Tibial artery (tissue), 4 donors: ENCODE measurements at regions not wholly inside any gene's neighbourhood (a gene's known extent, or its start where the extent isn't known, plus 50 kb on each side); places are given as distances from the start of the nearest gene placed in this dataset.

Experiments
- DNase-seq, 2 donors: peaks; one replicate each; pipeline ENCODE4 v3.0.0-alpha.2; 2019
- H3K27ac ChIP-seq, 2 donors: fragments of 200-600 bp; sonication (generic) in 1 of 2; 1 replicate in 1 of 2; 2 replicates in 1 of 2; pipeline ENCODE4 v1.5.1; 2018 to 2019; ENCODE audit warnings: mild to moderate bottlenecking in 1 of 2
- H3K27me3 ChIP-seq, 2 donors: fragments of 200-600 bp; sonication (generic) in 1 of 2; one replicate each; pipeline versions ENCODE4 v1.5.1 to v1.6.0; 2016 to 2019
- H3K36me3 ChIP-seq, 3 donors: fragments of 200-600 bp; sonication (generic) in 2 of 3; one replicate each; pipeline ENCODE4 v1.5.1; 2016 to 2019; ENCODE audit warnings: mild to moderate bottlenecking in 2 of 3
- H3K4me1 ChIP-seq, 4 donors: fragments of 200-600 bp; sonication (generic) in 2 of 4; 1 replicate in 3 of 4; 2 replicates in 1 of 4; pipeline ENCODE4 v1.5.1; 2016 to 2019
- H3K4me3 ChIP-seq, 2 donors: fragments of 200-600 bp; sonication (generic) in 1 of 2; 1 replicate in 1 of 2; 2 replicates in 1 of 2; pipeline ENCODE4 v1.5.1; 2018 to 2019; ENCODE audit warnings: mild to moderate bottlenecking in 2 of 2
- H3K9me3 ChIP-seq, 3 donors: fragments of 200-600 bp; sonication (generic) in 1 of 3; one replicate each; pipeline ENCODE4 v1.5.1; 2016 to 2019
- intact Hi-C: fragments of 100-400 bp; cut with DNase I; formaldehyde crosslinking; loops from one replicate; pipeline ENCODE4 v1.15.0; 2023; ENCODE audit warnings: low total_unique reads
- TF ChIP-seq, protein P1 (sequence below), 2 experiments: fragments of 200-600 bp in 1 of 2; fragments of 450-650 bp in 1 of 2; IDR thresholded peaks; one replicate each; pipeline ENCODE4 v1.5.1; 2017 to 2019; ENCODE audit warnings: antibody characterized with exemption in 2 of 2, mild to moderate bottlenecking in 1 of 2, moderate library complexity in 1 of 2

- Histone ChIP-seq H3K4me3 (no peak overlapping the region), H3K27ac (no peak overlapping the region), H3K4me1 (no peaks in the 10 kb centered on the region), H3K27me3 (peaks cover 0 to 42% of the 10 kb centered on the region in 2 donors), H3K36me3 (no peaks in the 10 kb centered on the region), H3K9me3 (no peaks in the 10 kb centered on the region)
- TF ChIP-seq, protein P1, sequence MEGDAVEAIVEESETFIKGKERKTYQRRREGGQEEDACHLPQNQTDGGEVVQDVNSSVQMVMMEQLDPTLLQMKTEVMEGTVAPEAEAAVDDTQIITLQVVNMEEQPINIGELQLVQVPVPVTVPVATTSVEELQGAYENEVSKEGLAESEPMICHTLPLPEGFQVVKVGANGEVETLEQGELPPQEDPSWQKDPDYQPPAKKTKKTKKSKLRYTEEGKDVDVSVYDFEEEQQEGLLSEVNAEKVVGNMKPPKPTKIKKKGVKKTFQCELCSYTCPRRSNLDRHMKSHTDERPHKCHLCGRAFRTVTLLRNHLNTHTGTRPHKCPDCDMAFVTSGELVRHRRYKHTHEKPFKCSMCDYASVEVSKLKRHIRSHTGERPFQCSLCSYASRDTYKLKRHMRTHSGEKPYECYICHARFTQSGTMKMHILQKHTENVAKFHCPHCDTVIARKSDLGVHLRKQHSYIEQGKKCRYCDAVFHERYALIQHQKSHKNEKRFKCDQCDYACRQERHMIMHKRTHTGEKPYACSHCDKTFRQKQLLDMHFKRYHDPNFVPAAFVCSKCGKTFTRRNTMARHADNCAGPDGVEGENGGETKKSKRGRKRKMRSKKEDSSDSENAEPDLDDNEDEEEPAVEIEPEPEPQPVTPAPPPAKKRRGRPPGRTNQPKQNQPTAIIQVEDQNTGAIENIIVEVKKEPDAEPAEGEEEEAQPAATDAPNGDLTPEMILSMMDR (IDR thresholded peaks at IDR 0.05) = no peak
- intact Hi-C loops = no loop called here
- DNase-seq = no peak
Measured at GRCh38 chr20:59395729-59396128, 95.3 kb downstream of the EDN3 start.

- Histone ChIP-seq H3K27me3 (peaks cover 0 to 51% of the 10 kb centered on the region in 2 donors), H3K27ac (no peak overlapping the region), H3K9me3 (no peaks in the 10 kb centered on the region), H3K36me3 (no peaks in the 10 kb centered on the region), H3K4me3 (no peak overlapping the region), H3K4me1 (peaks cover 0 to 9% (median 4%) of the 10 kb centered on the region in 4 donors)
- TF ChIP-seq, protein P1 (IDR thresholded peaks at IDR 0.05) = no peak
- intact Hi-C loops = no loop called here
- DNase-seq = no peak
Measured at GRCh38 chr20:59398537-59399205, 98.3 kb downstream of the EDN3 start.

DNA sequence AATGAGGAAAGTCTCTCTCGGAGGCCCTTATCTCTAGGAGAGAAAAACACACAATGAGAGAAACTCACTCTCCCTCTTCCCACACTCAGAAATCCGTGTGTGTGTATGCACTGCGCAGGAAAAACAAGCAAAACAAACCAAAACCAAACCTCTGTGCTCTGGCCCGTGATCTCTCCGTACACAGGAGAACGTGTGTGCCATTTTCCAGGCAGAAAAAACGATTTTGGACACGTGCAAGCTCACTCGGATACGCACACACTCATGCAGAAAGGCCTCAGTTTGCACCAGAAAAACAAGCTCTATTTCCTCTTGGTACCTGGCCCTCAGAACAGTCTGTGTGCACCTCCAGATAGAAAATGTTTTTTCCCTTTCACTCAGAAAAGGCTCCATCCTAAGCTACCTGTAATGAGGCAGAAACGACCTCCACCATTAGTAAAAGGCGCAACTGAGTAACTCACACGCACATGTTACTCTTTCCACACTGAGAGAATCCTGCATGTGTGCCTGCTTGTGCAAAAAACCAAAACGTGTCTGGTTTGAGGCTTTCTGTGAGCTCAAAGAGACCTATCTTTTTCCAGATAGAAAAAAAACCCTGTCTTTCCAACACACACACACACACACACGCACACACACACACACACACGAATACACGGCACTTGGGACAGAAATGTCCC is 99.2 kb downstream of the EDN3 start:
- no peak overlapping the region for H3K27ac ChIP-seq
- no peak for DNase-seq
- peaks cover 3 to 60% of the 10 kb centered on the region in 2 donors for H3K27me3 ChIP-seq
- TF ChIP-seq, protein P1 (IDR thresholded peaks at IDR 0.05) = no peak
- H3K9me3 ChIP-seq = no peaks in the 10 kb centered on the region
- intact Hi-C loops = no loop called here
- H3K36me3 ChIP-seq = no peaks in the 10 kb centered on the region
- H3K4me1 ChIP-seq = peaks cover 0 to 15% (median 9%) of the 10 kb centered on the region in 4 donors
- no peak overlapping the region for H3K4me3 ChIP-seq

DNA sequence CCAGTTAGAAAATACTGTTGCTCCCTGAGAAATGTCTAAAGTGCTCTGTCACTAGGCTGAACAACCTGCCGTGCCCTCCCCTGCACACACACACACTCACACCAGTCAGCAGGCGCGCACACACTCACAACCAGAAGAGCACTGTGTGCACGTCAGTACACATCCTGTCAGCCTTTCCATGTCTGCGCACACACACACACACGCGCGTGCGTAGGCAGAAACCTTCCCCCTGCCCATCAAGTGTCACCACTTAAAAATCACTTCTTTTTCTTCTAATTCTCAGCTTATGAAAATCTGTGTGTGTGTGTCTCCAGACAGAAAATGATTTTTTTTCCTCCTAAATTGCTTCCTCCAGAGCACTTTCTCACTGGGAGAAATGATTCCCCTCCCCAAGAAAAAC is 100.3 kb downstream of the EDN3 start:
- no peak overlapping the region for H3K4me3 ChIP-seq
- peaks cover 0 to 15% (median 9%) of the 10 kb centered on the region in 4 donors for H3K4me1 ChIP-seq
- TF ChIP-seq, protein P1 (IDR thresholded peaks at IDR 0.05) = no peak
- H3K36me3 ChIP-seq = no peaks in the 10 kb centered on the region
- no peak overlapping the region for H3K27ac ChIP-seq
- intact Hi-C loops = no loop called here
- no peak for DNase-seq
- H3K9me3 ChIP-seq = no peaks in the 10 kb centered on the region
- peaks cover 3 to 72% of the 10 kb centered on the region in 2 donors for H3K27me3 ChIP-seq

DNA sequence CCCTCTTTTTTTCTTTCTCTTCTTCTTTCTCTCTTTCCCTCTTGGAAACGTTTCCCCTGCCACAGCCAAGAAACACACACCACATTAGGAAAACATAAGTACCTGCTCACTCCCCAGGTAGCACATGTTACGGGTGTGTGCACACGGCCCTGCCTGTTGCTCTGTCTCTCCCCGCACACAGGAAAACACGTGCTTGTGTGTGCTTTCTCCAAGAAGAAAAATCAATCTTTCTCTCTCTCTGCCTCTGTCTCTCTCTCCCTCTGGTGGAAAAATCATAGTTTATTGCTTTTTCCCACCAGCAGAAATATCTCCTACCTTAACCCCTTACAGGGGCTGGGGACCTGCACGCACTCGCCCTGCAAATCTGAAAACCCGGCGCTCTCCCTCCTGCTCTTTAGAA is 102.3 kb downstream of the EDN3 start:
- DNase-seq = no peak
- no peaks in the 10 kb centered on the region for H3K9me3 ChIP-seq
- intact Hi-C loops = no loop called here
- no peak overlapping the region for H3K4me3 ChIP-seq
- H3K27ac ChIP-seq = no peak overlapping the region
- H3K4me1 ChIP-seq = peaks cover 0 to 15% (median 9%) of the 10 kb centered on the region in 4 donors
- peaks cover 3 to 76% of the 10 kb centered on the region in 2 donors for H3K27me3 ChIP-seq
- no peaks in the 10 kb centered on the region for H3K36me3 ChIP-seq
- TF ChIP-seq, protein P1 (IDR thresholded peaks at IDR 0.05) = no peak
